HepG2 (cell line): ENCODE measurements at regions not wholly inside any gene's neighbourhood (a gene's known extent, or its start where the extent isn't known, plus 50 kb on each side); places are given as distances from the start of the nearest gene placed in this dataset.

Experiments used
- SOX13 ChIP-seq, 3 experiments: fragments of 450-650 bp in 1 of 3; sonication (generic) in 1 of 3; formaldehyde crosslinking in 1 of 3; IDR thresholded peaks in 2 of 3; conservative IDR thresholded peaks in 1 of 3; 2 replicates each; pipeline versions ENCODE4 v1.5.0 to v1.6.1; 2016 to 2020; ENCODE audit warnings: antibody characterized with exemption in 1 of 3, mild to moderate bottlenecking in 1 of 3, missing compliant biosample characterization in 1 of 3, missing genetic modification reagents in 1 of 3, moderate library complexity in 1 of 3
- ZKSCAN8 ChIP-seq: IDR thresholded peaks from 2 replicates; pipeline ENCODE4 v1.6.1; 2016; ENCODE audit warnings: borderline replicate concordance, missing genetic modification reagents, missing compliant biosample characterization
- ZNF446 ChIP-seq: sonication (generic); formaldehyde crosslinking; IDR thresholded peaks from 2 replicates; pipeline ENCODE4 v1.5.0; 2020; ENCODE audit warnings: mild to moderate bottlenecking, missing genetic modification reagents
- TF ChIP-seq, protein P1 (sequence below): sonication (generic); formaldehyde crosslinking; IDR thresholded peaks from 2 replicates; pipeline ENCODE4 v1.5.1; 2020; ENCODE audit warnings: missing genetic modification reagents, mild to moderate bottlenecking, borderline replicate concordance
- TF ChIP-seq, protein P2 (sequence below): sonication (generic); formaldehyde crosslinking; IDR thresholded peaks from 2 replicates; pipeline ENCODE4 v1.5.0; 2020; ENCODE audit warnings: mild to moderate bottlenecking, missing genetic modification reagents, borderline replicate concordance
- TF ChIP-seq, protein P3 (sequence below): sonication (generic); formaldehyde crosslinking; IDR thresholded peaks from 2 replicates; pipeline ENCODE4 v1.4.0; 2020; ENCODE audit warnings: mild to moderate bottlenecking, missing genetic modification reagents
- TF ChIP-seq, protein P4 (sequence below): sonication (generic); formaldehyde crosslinking; conservative IDR thresholded peaks from 2 replicates; pipeline ENCODE4 v1.4.0; 2020; ENCODE audit warnings: missing genetic modification reagents
- TF ChIP-seq, protein P5 (sequence below): sonication (generic); formaldehyde crosslinking; conservative IDR thresholded peaks from 2 replicates; pipeline ENCODE4 v1.8.0; 2022; ENCODE audit warnings: low read depth, missing genetic modification reagents
- TF ChIP-seq, protein P6 (sequence below): sonication (generic); formaldehyde crosslinking; IDR thresholded peaks from 2 replicates; pipeline ENCODE4 v1.5.1; 2020; ENCODE audit warnings: missing genetic modification reagents, mild to moderate bottlenecking, borderline replicate concordance

DNA sequence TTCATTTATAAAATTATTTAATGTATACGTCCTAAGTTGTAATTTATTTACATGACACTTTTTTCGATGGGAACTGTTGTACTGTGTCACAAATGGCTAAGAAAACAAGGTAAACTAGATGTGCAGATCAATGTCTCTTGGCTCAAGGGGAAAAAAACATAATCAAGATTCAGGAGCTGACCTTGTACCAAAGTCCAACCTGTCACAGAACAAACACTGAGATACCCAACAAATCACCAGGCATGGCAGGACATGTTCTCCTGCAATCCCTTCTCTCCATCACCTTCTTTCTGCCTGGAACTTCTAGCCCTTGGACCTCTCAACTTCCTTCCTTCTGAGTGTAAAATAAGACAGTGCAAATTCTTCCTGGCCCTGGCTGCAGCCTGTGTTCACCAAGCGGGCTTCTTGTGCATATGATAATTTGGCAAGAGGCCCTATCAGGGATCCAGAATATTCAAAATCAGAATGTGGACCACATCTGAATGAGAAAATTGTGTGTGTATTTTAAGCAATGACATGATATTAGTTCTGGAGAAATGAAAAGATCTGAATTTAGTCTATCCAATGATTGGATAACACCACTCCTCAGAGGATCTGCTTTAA lies 445.9 kb downstream of the ZNF536 start (continued):
- TF ChIP-seq, protein P1, sequence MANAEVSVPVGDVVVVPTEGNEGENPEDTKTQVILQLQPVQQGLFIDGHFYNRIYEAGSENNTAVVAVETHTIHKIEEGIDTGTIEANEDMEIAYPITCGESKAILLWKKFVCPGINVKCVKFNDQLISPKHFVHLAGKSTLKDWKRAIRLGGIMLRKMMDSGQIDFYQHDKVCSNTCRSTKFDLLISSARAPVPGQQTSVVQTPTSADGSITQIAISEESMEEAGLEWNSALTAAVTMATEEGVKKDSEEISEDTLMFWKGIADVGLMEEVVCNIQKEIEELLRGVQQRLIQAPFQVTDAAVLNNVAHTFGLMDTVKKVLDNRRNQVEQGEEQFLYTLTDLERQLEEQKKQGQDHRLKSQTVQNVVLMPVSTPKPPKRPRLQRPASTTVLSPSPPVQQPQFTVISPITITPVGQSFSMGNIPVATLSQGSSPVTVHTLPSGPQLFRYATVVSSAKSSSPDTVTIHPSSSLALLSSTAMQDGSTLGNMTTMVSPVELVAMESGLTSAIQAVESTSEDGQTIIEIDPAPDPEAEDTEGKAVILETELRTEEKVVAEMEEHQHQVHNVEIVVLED (CRISPR knock-in tag): no peak
- TF ChIP-seq, protein P2, sequence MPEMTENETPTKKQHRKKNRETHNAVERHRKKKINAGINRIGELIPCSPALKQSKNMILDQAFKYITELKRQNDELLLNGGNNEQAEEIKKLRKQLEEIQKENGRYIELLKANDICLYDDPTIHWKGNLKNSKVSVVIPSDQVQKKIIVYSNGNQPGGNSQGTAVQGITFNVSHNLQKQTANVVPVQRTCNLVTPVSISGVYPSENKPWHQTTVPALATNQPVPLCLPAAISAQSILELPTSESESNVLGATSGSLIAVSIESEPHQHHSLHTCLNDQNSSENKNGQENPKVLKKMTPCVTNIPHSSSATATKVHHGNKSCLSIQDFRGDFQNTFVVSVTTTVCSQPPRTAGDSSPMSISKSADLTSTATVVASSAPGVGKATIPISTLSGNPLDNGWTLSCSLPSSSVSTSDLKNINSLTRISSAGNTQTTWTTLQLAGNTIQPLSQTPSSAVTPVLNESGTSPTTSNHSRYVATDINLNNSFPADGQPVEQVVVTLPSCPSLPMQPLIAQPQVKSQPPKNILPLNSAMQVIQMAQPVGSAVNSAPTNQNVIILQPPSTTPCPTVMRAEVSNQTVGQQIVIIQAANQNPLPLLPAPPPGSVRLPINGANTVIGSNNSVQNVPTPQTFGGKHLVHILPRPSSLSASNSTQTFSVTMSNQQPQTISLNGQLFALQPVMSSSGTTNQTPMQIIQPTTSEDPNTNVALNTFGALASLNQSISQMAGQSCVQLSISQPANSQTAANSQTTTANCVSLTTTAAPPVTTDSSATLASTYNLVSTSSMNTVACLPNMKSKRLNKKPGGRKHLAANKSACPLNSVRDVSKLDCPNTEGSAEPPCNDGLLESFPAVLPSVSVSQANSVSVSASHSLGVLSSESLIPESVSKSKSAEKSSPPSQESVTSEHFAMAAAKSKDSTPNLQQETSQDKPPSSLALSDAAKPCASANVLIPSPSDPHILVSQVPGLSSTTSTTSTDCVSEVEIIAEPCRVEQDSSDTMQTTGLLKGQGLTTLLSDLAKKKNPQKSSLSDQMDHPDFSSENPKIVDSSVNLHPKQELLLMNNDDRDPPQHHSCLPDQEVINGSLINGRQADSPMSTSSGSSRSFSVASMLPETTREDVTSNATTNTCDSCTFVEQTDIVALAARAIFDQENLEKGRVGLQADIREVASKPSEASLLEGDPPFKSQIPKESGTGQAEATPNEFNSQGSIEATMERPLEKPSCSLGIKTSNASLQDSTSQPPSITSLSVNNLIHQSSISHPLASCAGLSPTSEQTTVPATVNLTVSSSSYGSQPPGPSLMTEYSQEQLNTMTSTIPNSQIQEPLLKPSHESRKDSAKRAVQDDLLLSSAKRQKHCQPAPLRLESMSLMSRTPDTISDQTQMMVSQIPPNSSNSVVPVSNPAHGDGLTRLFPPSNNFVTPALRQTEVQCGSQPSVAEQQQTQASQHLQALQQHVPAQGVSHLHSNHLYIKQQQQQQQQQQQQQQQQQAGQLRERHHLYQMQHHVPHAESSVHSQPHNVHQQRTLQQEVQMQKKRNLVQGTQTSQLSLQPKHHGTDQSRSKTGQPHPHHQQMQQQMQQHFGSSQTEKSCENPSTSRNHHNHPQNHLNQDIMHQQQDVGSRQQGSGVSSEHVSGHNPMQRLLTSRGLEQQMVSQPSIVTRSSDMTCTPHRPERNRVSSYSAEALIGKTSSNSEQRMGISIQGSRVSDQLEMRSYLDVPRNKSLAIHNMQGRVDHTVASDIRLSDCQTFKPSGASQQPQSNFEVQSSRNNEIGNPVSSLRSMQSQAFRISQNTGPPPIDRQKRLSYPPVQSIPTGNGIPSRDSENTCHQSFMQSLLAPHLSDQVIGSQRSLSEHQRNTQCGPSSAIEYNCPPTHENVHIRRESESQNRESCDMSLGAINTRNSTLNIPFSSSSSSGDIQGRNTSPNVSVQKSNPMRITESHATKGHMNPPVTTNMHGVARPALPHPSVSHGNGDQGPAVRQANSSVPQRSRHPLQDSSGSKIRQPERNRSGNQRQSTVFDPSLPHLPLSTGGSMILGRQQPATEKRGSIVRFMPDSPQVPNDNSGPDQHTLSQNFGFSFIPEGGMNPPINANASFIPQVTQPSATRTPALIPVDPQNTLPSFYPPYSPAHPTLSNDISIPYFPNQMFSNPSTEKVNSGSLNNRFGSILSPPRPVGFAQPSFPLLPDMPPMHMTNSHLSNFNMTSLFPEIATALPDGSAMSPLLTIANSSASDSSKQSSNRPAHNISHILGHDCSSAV (CRISPR knock-in tag): no peak
- TF ChIP-seq, protein P3, sequence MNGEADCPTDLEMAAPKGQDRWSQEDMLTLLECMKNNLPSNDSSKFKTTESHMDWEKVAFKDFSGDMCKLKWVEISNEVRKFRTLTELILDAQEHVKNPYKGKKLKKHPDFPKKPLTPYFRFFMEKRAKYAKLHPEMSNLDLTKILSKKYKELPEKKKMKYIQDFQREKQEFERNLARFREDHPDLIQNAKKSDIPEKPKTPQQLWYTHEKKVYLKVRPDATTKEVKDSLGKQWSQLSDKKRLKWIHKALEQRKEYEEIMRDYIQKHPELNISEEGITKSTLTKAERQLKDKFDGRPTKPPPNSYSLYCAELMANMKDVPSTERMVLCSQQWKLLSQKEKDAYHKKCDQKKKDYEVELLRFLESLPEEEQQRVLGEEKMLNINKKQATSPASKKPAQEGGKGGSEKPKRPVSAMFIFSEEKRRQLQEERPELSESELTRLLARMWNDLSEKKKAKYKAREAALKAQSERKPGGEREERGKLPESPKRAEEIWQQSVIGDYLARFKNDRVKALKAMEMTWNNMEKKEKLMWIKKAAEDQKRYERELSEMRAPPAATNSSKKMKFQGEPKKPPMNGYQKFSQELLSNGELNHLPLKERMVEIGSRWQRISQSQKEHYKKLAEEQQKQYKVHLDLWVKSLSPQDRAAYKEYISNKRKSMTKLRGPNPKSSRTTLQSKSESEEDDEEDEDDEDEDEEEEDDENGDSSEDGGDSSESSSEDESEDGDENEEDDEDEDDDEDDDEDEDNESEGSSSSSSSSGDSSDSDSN (CRISPR knock-in tag): no peak
- TF ChIP-seq, protein P4, sequence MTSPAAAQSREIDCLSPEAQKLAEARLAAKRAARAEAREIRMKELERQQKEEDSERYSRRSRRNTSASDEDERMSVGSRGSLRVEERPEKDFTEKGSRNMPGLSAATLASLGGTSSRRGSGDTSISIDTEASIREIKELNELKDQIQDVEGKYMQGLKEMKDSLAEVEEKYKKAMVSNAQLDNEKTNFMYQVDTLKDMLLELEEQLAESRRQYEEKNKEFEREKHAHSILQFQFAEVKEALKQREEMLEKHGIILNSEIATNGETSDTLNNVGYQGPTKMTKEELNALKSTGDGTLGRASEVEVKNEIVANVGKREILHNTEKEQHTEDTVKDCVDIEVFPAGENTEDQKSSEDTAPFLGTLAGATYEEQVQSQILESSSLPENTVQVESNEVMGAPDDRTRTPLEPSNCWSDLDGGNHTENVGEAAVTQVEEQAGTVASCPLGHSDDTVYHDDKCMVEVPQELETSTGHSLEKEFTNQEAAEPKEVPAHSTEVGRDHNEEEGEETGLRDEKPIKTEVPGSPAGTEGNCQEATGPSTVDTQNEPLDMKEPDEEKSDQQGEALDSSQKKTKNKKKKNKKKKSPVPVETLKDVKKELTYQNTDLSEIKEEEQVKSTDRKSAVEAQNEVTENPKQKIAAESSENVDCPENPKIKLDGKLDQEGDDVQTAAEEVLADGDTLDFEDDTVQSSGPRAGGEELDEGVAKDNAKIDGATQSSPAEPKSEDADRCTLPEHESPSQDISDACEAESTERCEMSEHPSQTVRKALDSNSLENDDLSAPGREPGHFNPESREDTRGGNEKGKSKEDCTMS (CRISPR knock-in tag): no peak
- TF ChIP-seq SOX13 (IDR thresholded peaks at IDR 0.05) (no peak), SOX13 (CRISPR knock-in tag; conservative IDR thresholded peaks at IDR 0.05 in 1 of 2, IDR thresholded peaks at IDR 0.05 in 1 of 2) (0 out of 4 replicates have a peak, but pooled peaks of 1 of the 2 experiments have one; percentile 12), ZNF446 (CRISPR knock-in tag) (no peak), ZKSCAN8 (CRISPR knock-in tag) (no peak)
- TF ChIP-seq, protein P5, sequence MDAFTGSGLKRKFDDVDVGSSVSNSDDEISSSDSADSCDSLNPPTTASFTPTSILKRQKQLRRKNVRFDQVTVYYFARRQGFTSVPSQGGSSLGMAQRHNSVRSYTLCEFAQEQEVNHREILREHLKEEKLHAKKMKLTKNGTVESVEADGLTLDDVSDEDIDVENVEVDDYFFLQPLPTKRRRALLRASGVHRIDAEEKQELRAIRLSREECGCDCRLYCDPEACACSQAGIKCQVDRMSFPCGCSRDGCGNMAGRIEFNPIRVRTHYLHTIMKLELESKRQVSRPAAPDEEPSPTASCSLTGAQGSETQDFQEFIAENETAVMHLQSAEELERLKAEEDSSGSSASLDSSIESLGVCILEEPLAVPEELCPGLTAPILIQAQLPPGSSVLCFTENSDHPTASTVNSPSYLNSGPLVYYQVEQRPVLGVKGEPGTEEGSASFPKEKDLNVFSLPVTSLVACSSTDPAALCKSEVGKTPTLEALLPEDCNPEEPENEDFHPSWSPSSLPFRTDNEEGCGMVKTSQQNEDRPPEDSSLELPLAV (CRISPR knock-in tag): no peak
- TF ChIP-seq, protein P6, sequence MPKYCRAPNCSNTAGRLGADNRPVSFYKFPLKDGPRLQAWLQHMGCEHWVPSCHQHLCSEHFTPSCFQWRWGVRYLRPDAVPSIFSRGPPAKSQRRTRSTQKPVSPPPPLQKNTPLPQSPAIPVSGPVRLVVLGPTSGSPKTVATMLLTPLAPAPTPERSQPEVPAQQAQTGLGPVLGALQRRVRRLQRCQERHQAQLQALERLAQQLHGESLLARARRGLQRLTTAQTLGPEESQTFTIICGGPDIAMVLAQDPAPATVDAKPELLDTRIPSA (CRISPR knock-in tag): no peak
